Fibroblast of skin of right biceps (primary cell): ENCODE measurements at regions not wholly inside any gene's neighbourhood (a gene's known extent, or its start where the extent isn't known, plus 50 kb on each side); places are given as distances from the start of the nearest gene placed in this dataset.

Experiments
- DNase-seq: peaks from one replicate; pipeline ENCODE4 v3.0.0-alpha.2; 2013

- no peak for DNase-seq
Measured at GRCh38 chr2:126518196-126518595, 137.8 kb upstream of the GYPC start.

DNA sequence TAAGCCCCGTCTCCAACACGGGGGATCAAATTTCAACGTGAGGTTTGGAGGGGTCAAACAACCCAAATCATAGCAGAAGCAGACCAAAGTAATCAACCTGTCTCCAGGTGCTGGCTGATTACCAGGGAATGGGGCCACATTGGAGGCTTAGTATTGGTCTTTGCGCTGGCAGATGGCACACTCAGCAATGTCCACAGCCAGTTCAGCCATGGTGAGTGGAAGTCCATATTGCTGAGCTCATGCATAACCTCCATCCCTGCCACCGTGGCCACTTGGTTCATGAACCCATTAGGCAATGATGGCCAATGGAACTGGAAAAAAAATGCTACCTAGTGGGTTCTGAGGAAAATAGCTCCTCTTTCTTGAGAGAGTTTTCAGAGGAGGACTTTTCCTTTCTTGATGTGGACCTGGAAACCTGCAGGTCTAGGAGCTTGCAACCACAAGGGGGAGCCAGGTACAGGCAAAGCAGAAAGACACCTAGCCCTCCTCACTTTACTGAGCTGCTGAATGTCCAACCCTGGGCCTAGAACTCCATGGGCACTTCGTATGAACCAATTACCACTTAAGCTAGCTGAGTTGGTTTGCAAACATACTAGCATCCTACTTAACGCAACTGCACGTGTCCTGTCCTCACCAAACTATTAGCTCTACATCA is 128.0 kb upstream of the GYPC start:
- peak; percentile 18 for DNase-seq

- DNase-seq = no peak
Measured at GRCh38 chr2:126531029-126531428, 124.9 kb upstream of the GYPC start.

DNA sequence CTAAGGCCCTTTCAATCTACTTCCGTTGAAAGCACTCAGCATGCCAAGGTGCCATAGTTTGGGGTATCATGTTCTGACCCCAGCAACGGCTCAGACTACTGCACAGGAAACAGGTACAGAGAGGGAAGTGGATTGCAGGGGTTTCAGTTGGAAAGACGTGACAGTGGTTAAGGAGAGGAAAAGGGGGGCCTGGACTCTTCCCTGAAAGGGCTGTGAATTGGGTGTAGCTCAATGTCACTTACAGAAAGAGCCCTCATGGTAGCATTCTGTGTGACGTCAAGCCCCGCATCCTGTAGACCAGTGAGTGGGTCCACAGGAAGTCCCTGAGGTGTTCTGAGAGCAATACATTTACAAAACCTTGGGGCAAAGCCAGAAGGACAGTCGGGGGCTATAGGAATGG is 121.5 kb upstream of the GYPC start:
- DNase-seq = no peak

DNA sequence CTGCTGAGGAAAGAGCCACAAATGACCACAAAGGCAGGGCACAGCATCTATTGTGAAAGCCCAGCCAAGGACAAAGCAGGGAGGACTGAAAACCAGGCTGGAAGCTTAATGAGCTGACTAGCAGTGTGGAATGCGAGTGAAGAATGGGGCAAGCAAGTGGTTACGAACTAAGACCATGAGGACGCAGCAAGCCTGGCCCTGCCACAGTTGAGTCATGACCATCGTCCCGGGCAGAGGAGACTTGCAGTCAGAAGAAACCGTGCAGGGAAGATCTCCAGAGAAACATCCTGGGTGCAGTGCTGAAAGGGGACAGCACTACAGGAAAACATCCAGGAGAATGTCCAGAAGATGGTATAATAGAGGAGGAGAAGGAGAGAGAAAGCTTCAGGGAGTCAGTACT is 120.5 kb upstream of the GYPC start:
- no peak for DNase-seq

- DNase-seq = no peak
Measured at GRCh38 chr2:126536605-126537200, 119.3 kb upstream of the GYPC start.

DNA sequence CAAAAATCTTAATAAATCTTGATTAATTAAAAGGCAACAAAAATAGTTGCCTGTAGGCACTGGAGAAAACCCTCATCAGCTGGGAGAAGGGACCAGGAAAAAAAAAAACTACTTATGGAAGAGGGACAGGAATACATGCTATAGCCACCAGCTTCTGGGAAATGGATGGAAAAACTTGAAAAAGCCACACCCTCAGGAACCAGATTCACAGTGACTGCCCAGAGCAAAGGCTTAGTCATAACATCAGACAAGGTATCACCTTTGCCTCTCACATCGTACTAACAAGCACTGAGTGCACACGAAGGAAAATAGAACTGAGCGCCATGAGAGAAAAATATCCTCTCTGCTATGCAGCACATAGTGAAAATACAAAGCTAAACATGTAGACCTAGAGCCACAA is 116.9 kb upstream of the GYPC start:
- no peak for DNase-seq

DNA sequence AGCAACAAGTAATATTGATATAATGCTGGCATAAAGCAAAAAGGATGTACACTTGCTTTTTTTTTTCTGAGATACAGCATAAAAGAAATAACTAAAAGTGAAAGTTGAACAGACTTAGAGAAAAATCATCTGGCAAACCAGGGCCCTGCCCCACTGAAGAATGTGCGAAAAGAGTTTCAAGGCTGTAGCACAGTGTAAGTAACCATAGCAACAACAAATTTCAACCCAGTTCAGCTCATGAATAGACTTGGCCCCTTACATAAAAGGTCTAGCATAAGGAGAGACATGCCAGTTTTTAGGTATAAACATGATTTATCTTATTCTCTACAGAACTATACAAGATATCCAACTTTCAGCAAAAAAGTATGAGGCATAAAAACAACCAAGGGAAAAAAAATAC is 113.7 kb upstream of the GYPC start:
- DNase-seq = no peak

- DNase-seq = no peak
Measured at GRCh38 chr2:126543081-126543480, 112.9 kb upstream of the GYPC start.

GRCh38 chr2:126558029-126558428 is 97.9 kb upstream of the GYPC start:
- DNase-seq = no peak

DNA sequence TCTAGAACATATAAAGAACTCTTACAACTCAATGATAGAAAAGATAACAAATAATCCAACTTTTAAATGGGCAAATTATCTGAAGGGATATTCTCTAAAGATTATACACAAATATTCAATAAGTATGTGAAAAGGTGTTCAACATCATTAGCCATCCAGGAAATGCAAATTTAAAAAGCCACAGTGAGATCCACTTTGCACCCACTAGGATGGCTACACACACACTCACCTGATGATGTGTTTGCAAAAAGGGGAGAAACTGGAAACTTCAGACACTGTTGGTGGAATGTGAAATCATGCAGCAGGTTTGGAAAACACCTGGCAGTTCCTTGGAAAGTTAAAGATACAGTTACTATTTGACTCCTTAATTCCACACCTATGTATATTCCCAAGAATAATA is 87.2 kb upstream of the GYPC start:
- no peak for DNase-seq

DNA sequence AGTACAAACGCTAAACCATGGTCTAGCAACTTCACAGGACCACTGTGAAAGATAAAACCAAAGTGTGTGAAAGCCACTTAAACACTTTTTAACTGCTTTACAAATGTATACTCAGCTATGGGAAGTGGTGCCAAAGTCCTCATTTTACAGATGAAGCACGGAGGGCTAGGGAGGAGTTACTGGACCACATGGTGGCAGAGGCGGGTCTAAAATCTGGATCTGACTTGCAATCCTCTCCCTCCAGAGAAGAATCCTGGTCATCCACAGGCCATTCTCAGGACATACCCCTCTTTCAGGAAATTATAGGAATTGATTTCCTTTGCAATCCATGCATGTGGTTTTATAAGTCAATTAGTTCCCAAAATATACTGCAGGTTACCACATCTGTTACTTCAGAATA is 84.6 kb upstream of the GYPC start:
- no peak for DNase-seq

GRCh38 chr2:126575631-126576030 is 80.3 kb upstream of the GYPC start:
- no peak for DNase-seq

DNA sequence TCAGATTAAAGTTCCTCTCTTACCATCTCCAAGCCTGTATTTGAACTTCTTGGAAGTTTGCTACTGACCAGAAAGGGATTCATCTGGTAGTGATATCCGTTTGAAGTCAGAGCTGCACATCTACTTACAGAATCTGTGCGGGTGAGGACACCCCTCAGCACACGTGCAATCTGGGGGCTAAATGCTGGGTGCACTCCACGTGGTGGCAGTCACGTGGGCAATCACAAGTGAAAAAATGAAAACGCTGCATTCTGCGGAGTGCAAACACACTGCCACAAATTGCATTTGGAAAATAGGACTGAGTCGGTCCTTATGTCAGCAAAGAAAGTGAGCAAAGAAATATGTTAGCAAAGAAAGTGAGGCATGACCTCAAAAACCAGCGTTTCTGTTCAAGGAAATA is 76.1 kb upstream of the GYPC start:
- no peak for DNase-seq

- DNase-seq = no peak
Measured at GRCh38 chr2:126586317-126586716, 69.6 kb upstream of the GYPC start.

GRCh38 chr2:126599062-126599461 is 56.9 kb upstream of the GYPC start:
- no peak for DNase-seq

- no peak for DNase-seq
Measured at GRCh38 chr2:126600742-126601141, 55.2 kb upstream of the GYPC start.

- no peak for DNase-seq
Measured at GRCh38 chr2:126602334-126602733, 53.6 kb upstream of the GYPC start.
